ENCODE measurements at regions not wholly inside any gene's neighbourhood (a gene's known extent, or its start where the extent isn't known, plus 50 kb on each side); places are given as distances from the start of the nearest gene placed in this dataset.
A peak's percentile ranks its signal among the peaks of the same experiment; 100 is the strongest.

- no peak for TF ChIP-seq CTCF (IDR thresholded peaks at IDR 0.05; ENCODE audit: insufficient read depth, low read depth, low read length)
- no peak overlapping the region for H3K4me3 ChIP-seq (ENCODE audit: low read depth, low read length)
- no peak for DNase-seq (ENCODE audit: low read depth)
Observed at GRCh38 chr20:5451643-5452210, 135.0 kb upstream of the PROKR2 start.

GRCh38 chr20:5448449-5449118 lies 131.8 kb upstream of the PROKR2 start:
- peak; percentile 34 for DNase-seq (ENCODE audit: low read depth)
- H3K4me3 ChIP-seq (ENCODE audit: low read depth, low read length) = no peak overlapping the region
- TF ChIP-seq CTCF (IDR thresholded peaks at IDR 0.05; ENCODE audit: insufficient read depth, low read depth, low read length) = peak; percentile 74

GRCh38 chr20:5447188-5447587 lies 130.4 kb upstream of the PROKR2 start:
- no peak for DNase-seq (ENCODE audit: low read depth)
- TF ChIP-seq CTCF (IDR thresholded peaks at IDR 0.05; ENCODE audit: insufficient read depth, low read depth, low read length) = no peak
- no peak overlapping the region for H3K4me3 ChIP-seq (ENCODE audit: low read depth, low read length)

GRCh38 chr20:5445611-5446010 lies 128.9 kb upstream of the PROKR2 start:
- no peak for DNase-seq (ENCODE audit: low read depth)
- TF ChIP-seq CTCF (IDR thresholded peaks at IDR 0.05; ENCODE audit: insufficient read depth, low read depth, low read length) = no peak
- no peak overlapping the region for H3K4me3 ChIP-seq (ENCODE audit: low read depth, low read length)

- no peak for DNase-seq (ENCODE audit: low read depth)
- TF ChIP-seq CTCF (IDR thresholded peaks at IDR 0.05; ENCODE audit: insufficient read depth, low read depth, low read length) = no peak
- H3K4me3 ChIP-seq (ENCODE audit: low read depth, low read length) = no peak overlapping the region
Observed at GRCh38 chr20:5442101-5442500, 125.3 kb upstream of the PROKR2 start.

GRCh38 chr20:5434116-5434515 lies 117.4 kb upstream of the PROKR2 start:
- DNase-seq (ENCODE audit: low read depth) = no peak

More at GRCh38 chr20:5434116-5434515, 117.4 kb upstream of the PROKR2 start:
- no peak overlapping the region for H3K4me3 ChIP-seq (ENCODE audit: low read depth, low read length)
- no peak for TF ChIP-seq CTCF (IDR thresholded peaks at IDR 0.05; ENCODE audit: insufficient read depth, low read depth, low read length)

Measured in fibroblast of villous mesenchyme (primary cell).